CD14-positive monocyte (primary cell): ENCODE measurements at regions not wholly inside any gene's neighbourhood (a gene's known extent, or its start where the extent isn't known, plus 50 kb on each side); places are given as distances from the start of the nearest gene placed in this dataset.

ENCODE experiments used
- DNase-seq, 3 donors: peaks; one replicate each; pipeline ENCODE4 v3.0.0-alpha.2; 2011 to 2022
- H2AFZ ChIP-seq: 2 replicates; pipeline ENCODE4 v1.6.0; 2012; ENCODE audit warnings: mild to moderate bottlenecking, low read depth, low read length, inconsistent platforms; ENCODE audit not compliant: insufficient read depth, poor library complexity, severe bottlenecking
- H3K27ac ChIP-seq, 2 donors: 1 replicate in 1 of 2; 2 replicates in 1 of 2; pipeline ENCODE4 v1.5.1; 2012 to 2013; ENCODE audit warnings: low read length in 2 of 2, control low read depth in 1 of 2, inconsistent platforms in 1 of 2, low read depth in 1 of 2, mild to moderate bottlenecking in 1 of 2
- H3K27me3 ChIP-seq, 2 donors: one replicate each; pipeline versions ENCODE4 v1.6.0 to v1.6.1; 2011 to 2013; ENCODE audit warnings: low read length in 2 of 2; ENCODE audit not compliant: control insufficient read depth in 2 of 2, insufficient read depth in 2 of 2
- H3K36me3 ChIP-seq, 2 donors: replicated peaks in 1 of 2; 1 replicate in 1 of 2; 2 replicates in 1 of 2; pipeline versions ENCODE4 v1.5.1 to v1.6.1; 2012 to 2013; ENCODE audit warnings: low read length in 2 of 2, control low read depth in 1 of 2, inconsistent platforms in 1 of 2, mild to moderate bottlenecking in 1 of 2; ENCODE audit not compliant: insufficient read depth in 2 of 2, control insufficient read depth in 1 of 2
- H3K4me1 ChIP-seq, 2 donors: 1 replicate in 1 of 2; 2 replicates in 1 of 2; pipeline versions ENCODE4 v1.5.1 to v1.6.1; 2012 to 2013; ENCODE audit warnings: low read length in 2 of 2, control low read depth in 1 of 2, inconsistent platforms in 1 of 2, mild to moderate bottlenecking in 1 of 2, moderate library complexity in 1 of 2; ENCODE audit not compliant: insufficient read depth in 2 of 2, control insufficient read depth in 1 of 2
- H3K4me2 ChIP-seq: replicated peaks from 2 replicates; pipeline ENCODE3; 2012; ENCODE audit warnings: low read length, moderate library complexity, mild to moderate bottlenecking; ENCODE audit not compliant: poor library complexity, severe bottlenecking; ENCODE audit errors: extremely low read depth
- H3K4me3 ChIP-seq, 3 experiments: fragments of 200-600 bp in 1 of 3; sonication (generic) in 1 of 3; replicated peaks in 1 of 3; 1 replicate in 2 of 3; 2 replicates in 1 of 3; pipeline ENCODE4 v1.5.1; 2011 to 2013; ENCODE audit warnings: low read length in 3 of 3, mild to moderate bottlenecking in 3 of 3, control low read depth in 2 of 3, low read depth in 2 of 3, inconsistent platforms in 1 of 3, moderate library complexity in 1 of 3
- H3K79me2 ChIP-seq: 2 replicates; pipeline ENCODE4 v1.6.0; 2012; ENCODE audit warnings: mild to moderate bottlenecking, control low read depth, inconsistent platforms, low read length, moderate library complexity; ENCODE audit not compliant: insufficient read depth
- H3K9ac ChIP-seq: 2 replicates; pipeline ENCODE4 v1.6.0; 2017; ENCODE audit warnings: low read length, mild to moderate bottlenecking; ENCODE audit not compliant: insufficient read depth, poor library complexity, severe bottlenecking
- H3K9me3 ChIP-seq, 2 donors: replicated peaks in 1 of 2; 1 replicate in 1 of 2; 2 replicates in 1 of 2; pipeline versions ENCODE4 v1.5.1 to v1.6.1; 2012 to 2013; ENCODE audit warnings: low read length in 2 of 2, control low read depth in 1 of 2; ENCODE audit not compliant: control insufficient read depth in 1 of 2, insufficient read depth in 1 of 2
- H4K20me1 ChIP-seq: 2 replicates; pipeline ENCODE4 v1.6.0; 2012; ENCODE audit warnings: mild to moderate bottlenecking, low read length, control low read depth, moderate library complexity; ENCODE audit not compliant: insufficient read depth
- H3K27ac Mint-ChIP-seq, 7 donors: one replicate each; pipeline ENCODE4 v1.8.0; 2020; ENCODE audit warnings: mild to moderate bottlenecking in 7 of 7, mixed read lengths in 7 of 7, moderate library complexity in 6 of 7, inconsistent platforms in 2 of 7
- H3K27me3 Mint-ChIP-seq, 3 donors: one replicate each; pipeline ENCODE4 v1.8.0; 2021 to 2022; ENCODE audit warnings: low read depth in 3 of 3, mild to moderate bottlenecking in 3 of 3, mixed read lengths in 3 of 3, moderate library complexity in 3 of 3, inconsistent platforms in 1 of 3
- H3K36me3 Mint-ChIP-seq, 2 donors: one replicate each; pipeline ENCODE4 v1.8.0; 2020; ENCODE audit warnings: mixed read lengths in 2 of 2, inconsistent platforms in 1 of 2, mild to moderate bottlenecking in 1 of 2
- H3K4me1 Mint-ChIP-seq: one replicate; pipeline ENCODE4 v1.8.0; 2020; ENCODE audit warnings: mild to moderate bottlenecking, mixed read lengths
- H3K4me3 Mint-ChIP-seq, 2 donors: one replicate each; pipeline ENCODE4 v1.8.0; 2020; ENCODE audit warnings: mild to moderate bottlenecking in 2 of 2, mixed read lengths in 2 of 2, moderate library complexity in 1 of 2
- H3K9me3 Mint-ChIP-seq, 7 donors: one replicate each; pipeline ENCODE4 v1.8.0; 2020 to 2022; ENCODE audit warnings: mixed read lengths in 7 of 7, mild to moderate bottlenecking in 6 of 7, moderate library complexity in 6 of 7, inconsistent platforms in 2 of 7
- WGBS: methylation state at CpG from one replicate; pipeline ENCODE4 v1.1.5; 2013; ENCODE audit warnings: missing lambda C conversion rate; ENCODE audit not compliant: insufficient coverage; 5-methylcytosine and 5-hydroxymethylcytosine counted together
- intact Hi-C, 2 donors: fragments of 100-400 bp; cut with micrococcal nuclease; formaldehyde crosslinking; loops; one replicate each; pipeline versions ENCODE4 v1.15.0 to v1.15.1; 2023
- TF ChIP-seq, protein P1 (sequence below): fragments of 200-600 bp; IDR thresholded peaks from one replicate; pipeline ENCODE4 v1.8.0; 2022; ENCODE audit warnings: antibody characterized with exemption, mild to moderate bottlenecking

DNA sequence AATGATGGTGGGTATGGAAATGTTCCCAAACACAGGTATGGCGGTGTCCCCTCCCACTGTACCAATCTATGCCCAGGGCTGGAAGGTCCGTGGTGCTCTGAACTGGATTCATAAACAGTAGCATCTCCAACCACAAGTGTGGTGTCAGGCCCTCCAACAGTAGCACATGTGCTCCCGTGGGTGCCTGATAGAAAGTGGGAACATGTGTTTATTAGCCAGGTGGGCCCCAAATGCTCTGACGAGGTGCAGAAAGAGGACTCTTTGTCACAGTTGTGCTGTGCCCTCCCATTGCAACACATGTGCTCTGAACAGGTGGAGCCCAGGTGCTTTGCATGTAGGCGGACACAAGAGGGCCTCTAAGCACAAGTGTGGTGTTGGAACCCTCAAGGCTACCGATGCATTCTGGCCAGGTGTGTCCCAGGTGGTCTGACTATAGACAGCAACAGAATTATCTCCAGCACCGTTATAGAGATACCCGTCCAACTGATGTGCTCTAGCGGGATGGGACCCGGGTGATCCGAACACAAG, 75.4 kb upstream of the ZNF30 start:
- Mint-ChIP-seq H3K27ac (no peak overlapping the region), H3K4me1 (no peaks in the 10 kb centered on the region), H3K4me3 (no peak overlapping the region), H3K36me3 (no peaks in the 10 kb centered on the region), H3K27me3 (no peaks in the 10 kb centered on the region), H3K9me3 (peaks cover 21 to 62% (median 26%) of the 10 kb centered on the region in 7 donors)
- no peaks in the 10 kb centered on the region for H3K36me3 ChIP-seq
- H3K4me3 ChIP-seq, result no peak overlapping the region
- H4K20me1 ChIP-seq, result no peaks in the 10 kb centered on the region
- DNase-seq, result no peak
- intact Hi-C loops, result no loop called here
- no peaks in the 10 kb centered on the region for H3K27me3 ChIP-seq
- H3K9ac ChIP-seq, result no peak overlapping the region
- no peaks in the 10 kb centered on the region for H3K79me2 ChIP-seq
- no peak overlapping the region for H3K27ac ChIP-seq
- no peak overlapping the region for H2AFZ ChIP-seq
- H3K4me2 ChIP-seq, result no peak overlapping the region
- no peaks in the 10 kb centered on the region for H3K4me1 ChIP-seq
- H3K9me3 ChIP-seq, result peaks cover 8 to 41% of the 10 kb centered on the region in 2 donors
- WGBS, result 90% methylated on average over 6 of the region's 11 CpGs
- TF ChIP-seq, protein P1, sequence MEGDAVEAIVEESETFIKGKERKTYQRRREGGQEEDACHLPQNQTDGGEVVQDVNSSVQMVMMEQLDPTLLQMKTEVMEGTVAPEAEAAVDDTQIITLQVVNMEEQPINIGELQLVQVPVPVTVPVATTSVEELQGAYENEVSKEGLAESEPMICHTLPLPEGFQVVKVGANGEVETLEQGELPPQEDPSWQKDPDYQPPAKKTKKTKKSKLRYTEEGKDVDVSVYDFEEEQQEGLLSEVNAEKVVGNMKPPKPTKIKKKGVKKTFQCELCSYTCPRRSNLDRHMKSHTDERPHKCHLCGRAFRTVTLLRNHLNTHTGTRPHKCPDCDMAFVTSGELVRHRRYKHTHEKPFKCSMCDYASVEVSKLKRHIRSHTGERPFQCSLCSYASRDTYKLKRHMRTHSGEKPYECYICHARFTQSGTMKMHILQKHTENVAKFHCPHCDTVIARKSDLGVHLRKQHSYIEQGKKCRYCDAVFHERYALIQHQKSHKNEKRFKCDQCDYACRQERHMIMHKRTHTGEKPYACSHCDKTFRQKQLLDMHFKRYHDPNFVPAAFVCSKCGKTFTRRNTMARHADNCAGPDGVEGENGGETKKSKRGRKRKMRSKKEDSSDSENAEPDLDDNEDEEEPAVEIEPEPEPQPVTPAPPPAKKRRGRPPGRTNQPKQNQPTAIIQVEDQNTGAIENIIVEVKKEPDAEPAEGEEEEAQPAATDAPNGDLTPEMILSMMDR, result no peak

DNA sequence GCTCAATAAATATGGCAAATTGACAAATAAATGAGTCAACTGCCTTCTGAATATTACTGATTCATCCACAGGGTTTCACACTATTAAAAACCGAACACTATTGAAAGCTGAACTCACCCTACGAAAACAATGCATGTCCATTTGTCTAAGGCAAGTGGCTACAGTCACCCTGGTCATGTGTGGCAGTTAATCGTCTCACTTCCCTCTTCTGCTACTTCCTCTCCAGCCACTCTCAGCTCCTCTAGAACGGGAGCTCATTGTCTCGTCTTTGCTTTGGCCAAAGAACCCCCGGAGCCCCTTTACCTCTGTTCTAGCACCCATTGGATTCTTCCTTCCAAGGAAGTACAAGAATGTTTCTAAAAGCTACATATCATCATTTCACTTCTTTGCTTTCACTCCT, 74.4 kb upstream of the ZNF599 start:
- intact Hi-C loops, result no loop called here
- no peaks in the 10 kb centered on the region for H3K36me3 Mint-ChIP-seq

More for the DNA sequence above, 74.4 kb upstream of the ZNF599 start:
- Histone ChIP-seq H3K36me3 (no peaks in the 10 kb centered on the region), H3K9ac (no peak overlapping the region), H3K27ac (no peak overlapping the region), H3K27me3 (no peaks in the 10 kb centered on the region), H3K4me1 (no peaks in the 10 kb centered on the region), H3K4me3 (no peak overlapping the region), H3K79me2 (no peaks in the 10 kb centered on the region), H2AFZ (no peak overlapping the region), H3K9me3 (peaks cover 8 to 35% of the 10 kb centered on the region in 2 donors), H4K20me1 (no peaks in the 10 kb centered on the region), H3K4me2 (no peak overlapping the region)
- Mint-ChIP-seq H3K27me3 (no peaks in the 10 kb centered on the region), H3K4me1 (no peaks in the 10 kb centered on the region), H3K27ac (no peak overlapping the region), H3K9me3 (peaks cover 12 to 46% (median 21%) of the 10 kb centered on the region in 7 donors), H3K4me3 (no peak overlapping the region)
- DNase-seq, result peak in 1 of 3 donors; percentile 1
- WGBS, result 50% methylated on average over 4 of the region's 6 CpGs
- TF ChIP-seq, protein P1, result no peak
